RPMI7951 (cell line): ENCODE measurements at regions not wholly inside any gene's neighbourhood (a gene's known extent, or its start where the extent isn't known, plus 50 kb on each side); places are given as distances from the start of the nearest gene placed in this dataset.
"Not testable (repeated sequence)": the region's sequence is repeated elsewhere in the genome, so short reads cannot be mapped to it uniquely, and the experiment has no call there.

Experiments
- DNase-seq: peaks from one replicate; pipeline ENCODE4 v3.0.0-alpha.2; 2012; ENCODE audit warnings: low read depth

DNA sequence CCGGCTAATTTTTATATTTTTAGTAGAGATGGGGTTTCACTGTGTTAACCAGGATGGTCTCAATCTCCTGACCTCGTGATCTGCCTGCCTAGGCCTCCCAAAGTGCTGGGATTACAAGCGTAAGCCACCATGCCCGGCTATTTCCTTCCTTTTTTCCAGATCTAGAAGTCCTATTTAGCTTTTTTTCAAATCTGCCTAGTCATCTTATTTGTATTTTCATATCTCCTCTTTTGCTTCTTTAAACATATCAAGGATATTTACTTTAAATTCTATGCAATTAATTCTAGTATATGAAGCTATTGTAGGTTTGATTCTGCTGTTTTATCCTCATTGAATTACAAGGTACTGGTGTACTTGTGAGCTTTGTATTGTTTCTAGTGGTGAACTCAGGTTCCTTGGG is 119.1 kb downstream of the MACIR start:
- not testable (repeated sequence) for DNase-seq

DNA sequence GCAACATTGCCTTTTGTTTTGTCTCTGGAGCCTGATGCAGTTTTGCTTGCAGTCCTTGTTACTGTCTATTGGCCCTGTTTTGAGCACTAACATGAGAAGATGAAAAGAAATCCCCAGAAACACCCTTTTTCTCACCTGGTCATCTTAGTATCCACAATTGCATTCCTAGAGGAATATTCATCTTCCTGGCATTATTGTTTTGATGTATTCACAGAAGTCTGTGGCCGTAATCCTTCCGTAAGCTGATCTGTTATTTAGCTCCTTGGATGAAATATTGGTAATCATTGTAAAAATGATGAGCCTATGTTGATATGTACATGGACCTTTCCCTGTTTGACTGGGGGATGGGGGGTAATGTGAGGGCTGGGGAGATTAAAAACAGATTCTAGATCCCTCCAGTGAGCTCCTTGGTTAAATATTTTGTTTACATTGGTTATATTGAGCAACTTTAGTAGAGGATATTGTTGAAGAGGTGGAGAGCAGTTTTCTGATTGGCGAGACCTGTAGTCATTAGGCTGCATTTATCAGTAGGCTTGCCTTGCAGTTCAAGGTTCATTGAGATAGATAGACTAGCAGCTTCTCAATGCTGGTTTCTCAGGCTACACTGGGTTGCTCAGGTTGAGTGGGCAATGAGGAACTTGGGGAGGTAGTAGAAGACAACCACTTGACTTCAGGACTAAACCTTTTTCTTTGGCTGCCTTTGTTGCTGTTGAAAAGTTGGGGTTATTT is 117.5 kb downstream of the MACIR start:
- DNase-seq, result no peak

DNA sequence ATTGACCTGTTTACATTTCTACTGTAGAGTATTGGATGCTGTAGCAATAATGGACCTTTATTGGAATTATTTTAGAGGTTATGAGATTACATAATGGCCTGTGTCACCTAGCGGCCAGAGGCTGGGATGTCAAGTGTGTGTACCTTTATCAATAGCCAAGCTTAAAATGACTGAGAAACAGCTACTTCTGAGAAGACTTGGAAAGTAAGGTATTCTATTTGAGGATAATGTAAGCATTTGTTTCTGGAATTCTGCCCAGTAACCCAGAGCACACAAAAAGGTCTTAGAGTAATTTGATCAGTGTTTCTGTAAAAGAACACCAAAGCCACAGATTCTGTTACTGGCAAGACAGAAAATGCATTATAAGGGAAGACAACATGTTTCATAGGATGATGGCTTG is 116.8 kb downstream of the MACIR start:
- peak; percentile 37 for DNase-seq

DNA sequence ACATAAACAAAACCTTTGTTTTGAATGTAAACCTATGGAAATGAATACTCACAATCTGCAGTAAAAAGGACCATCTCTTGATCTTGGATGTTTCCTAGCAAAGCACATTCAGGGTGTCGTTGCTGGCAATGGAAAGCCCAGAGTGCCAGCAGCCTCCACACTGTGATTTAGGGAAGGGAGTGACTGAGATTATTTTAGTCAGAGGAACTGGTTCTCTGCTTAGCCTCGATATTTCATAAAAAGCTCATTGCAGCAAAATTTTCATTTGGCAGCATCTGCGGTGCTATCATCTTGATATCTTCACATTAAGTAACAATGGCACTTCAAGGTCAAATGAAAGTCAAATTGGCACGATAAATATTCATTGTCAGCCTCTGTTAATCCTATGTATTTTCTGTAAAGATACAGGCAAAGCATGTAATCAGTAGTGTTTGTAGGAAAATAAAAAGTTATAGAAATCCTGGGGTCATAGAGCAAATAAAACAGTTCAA is 116.0 kb downstream of the MACIR start:
- DNase-seq, result no peak

DNA sequence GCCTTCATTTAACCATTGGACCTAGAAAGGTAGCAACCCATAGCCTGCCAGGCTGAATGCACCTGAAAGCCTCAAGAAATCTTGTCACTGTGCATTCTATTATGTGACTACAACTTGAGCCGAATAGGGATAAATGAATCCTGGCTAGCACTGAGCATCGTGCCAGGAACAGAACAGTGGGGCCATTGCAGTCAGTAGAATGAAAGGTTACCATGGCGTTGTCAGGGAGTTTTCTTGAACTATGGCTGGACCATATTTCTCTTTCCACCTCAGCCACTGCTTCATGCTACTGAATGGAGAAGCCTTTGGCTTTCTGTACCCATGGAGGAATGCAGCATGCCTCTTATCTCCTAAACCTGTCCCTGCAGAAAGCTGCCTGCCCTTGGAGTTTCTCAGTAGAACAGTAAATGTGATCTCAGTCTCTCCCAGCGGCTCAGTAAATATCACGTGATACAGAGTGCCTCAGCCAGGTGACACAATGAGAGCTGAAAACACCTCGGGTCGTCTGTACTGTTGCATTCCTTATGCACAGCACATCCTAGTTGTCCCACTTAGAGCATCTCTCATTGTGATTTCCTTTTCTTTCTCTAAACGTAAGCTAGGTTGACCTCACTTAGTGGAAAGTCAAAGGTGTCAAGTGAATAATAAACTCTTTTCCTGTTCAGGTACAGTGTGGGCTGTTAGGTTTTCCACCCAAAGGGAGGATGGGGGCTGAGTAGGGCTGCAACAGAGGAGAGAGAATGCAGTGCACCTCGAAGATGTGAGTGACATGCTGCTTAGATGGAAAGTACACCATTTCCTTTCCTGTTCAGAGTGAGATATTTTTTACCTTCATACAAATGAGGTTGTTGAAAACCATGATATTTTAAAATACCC is 115.3 kb downstream of the MACIR start:
- DNase-seq, result no peak

DNA sequence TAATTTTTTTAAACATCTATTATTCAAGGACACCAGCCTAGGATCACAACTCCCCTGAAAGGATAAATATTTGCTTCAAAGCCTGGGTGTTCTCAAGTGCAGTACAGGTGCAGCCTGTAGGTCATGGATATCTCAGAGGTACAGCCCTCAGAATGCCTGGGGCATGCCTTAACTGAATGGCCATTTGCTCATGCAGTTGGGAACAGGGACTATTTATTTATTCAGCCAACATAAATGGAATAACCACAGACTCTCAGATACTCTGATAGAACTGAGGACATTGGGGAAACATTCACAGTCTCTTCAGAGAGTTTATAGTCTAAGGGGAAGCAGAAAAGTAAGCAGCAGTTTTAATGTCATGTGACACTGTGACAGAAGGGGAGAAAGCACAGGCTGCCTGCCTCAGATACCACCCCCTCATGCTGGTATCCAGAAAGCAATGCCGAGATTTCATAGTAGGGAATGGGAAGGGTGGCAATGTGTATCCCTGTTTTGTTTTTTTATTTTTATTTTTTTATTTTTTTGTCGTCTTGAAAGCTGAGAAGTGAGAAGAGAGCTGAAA is 112.6 kb downstream of the MACIR start:
- DNase-seq, result no peak

DNA sequence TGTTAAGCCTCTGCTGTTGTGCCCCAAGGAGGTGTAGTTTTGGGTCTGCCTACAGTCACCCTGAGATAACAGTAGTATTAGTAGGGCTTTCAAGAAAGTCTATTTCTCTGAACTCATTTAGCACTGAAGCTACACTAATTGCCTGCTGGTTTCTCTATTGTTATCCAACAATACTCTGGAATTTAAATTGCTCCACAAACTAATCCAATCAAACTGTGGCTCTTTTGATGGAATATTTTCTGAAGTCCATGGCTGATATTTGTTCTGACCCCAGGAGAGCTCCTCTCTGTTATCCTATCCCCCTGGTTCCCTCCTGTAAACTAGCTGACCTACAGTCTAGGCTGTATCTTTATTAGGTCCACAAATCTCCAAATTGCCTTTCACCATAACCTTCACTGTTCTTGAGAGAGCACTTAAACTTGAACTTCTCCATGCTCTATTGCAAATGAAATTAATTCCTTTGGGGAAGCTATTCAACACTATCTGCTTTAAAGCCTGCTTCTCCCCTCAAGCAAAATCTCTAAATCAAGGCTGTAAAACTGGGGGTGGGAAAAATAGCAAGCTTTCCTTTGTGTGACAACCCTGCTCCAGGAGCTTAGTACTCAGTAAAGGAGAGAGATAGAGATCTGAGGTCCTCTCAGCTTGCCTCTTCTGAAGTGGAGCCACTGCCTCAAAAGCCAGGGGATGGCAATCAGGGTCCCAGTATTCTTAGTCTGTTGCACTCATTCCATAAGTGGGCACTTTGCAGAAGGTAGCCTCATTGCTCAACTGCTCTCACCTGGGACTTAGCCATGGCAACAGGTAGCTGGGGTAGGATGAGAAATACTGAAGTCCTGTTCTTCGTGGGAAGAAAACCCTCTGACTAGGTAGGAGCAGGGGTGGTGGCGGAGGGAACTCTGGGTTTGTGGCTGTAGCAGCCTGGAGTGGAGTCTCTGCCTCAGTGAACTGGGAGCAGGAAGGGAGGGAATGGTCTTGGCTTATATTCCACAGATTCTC is 110.9 kb downstream of the MACIR start:
- DNase-seq, result no peak

DNA sequence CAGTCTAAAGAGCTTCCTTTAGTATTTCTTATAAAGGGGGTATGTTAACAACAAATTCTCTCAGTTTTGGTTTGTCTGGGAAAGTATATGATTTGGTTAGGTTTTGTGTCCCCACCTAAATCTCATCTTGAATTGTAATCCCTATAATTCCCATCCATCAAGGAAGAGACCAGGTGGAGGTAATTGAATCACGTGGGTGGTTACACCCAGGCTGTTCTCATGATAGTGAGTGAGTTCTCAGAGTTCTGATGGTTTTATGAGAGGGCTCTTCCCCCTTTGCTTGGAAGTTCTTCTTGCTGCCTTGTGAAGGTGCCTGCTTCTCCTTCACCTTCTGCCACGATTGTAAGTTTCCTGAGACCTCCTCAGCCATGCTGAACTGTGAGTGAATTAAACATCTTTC is 109.1 kb downstream of the MACIR start:
- no peak for DNase-seq

DNA sequence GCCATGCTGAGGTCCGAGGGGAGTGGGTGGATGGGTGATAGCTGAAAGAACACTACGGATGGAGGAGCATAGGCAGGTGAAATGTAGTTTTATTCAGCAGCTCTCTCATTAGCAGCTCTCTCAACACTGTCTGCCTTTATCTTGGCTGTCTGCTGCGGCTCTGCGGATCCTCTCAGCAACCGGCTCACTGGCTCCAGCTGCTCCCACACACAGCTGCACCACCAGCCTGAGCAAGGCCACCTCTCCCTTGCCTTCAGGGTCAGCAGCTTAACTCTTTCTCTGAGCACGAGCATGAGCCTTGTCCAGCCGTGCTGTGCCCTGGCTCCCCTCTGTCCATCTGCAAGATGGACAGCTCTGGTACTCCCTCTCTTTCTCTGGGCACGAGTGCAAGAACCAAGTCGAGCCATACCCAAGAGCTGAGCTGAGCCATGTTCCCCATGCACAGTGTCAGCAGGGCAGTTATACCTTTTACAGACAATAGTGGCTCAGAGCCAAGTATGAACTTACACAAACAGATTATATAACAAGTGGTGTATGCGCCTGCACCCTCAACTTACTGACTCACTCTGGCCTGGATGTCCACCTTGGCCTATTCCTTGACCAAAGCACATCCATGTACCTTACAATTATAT is 108.5 kb downstream of the MACIR start:
- DNase-seq, result no peak

DNA sequence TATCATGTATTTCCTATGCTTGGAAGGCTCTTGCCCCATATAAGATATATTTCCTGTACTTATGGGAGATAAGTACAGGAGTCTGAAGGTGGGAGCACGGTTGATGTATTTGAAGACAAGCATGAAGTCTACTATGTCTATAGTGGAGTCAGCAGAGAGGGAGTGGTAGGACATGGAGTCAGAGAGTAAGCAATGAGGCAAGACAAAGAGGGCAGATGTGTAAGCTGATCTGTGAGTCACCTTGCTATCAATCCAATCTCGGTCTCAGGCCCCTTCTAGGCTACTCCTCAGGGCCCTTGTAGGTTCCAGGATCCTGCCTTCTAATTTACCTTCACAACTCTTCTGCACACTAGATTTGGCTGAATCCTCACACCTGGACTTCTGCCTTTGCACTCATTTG is 105.5 kb downstream of the MACIR start:
- peak; percentile 6 for DNase-seq

DNA sequence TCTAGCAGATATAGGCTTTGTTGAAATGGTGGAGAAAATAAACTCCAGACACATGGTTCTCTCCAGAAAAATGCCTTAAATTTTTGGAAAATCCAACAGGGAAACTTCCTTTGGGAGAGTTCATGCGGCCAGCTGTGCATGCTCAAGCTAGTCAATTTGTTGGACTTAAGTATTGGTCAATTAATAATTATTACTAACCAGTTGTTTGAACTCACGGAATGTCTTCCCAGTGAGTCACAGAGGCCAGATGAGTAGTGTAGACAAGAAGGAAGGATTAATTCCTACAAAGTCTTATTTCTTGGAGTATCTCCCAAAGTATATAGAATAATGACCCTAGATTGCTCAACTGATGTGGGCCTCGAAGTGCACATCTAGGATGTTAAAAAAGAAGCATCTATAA is 103.6 kb downstream of the MACIR start:
- DNase-seq, result no peak

DNA sequence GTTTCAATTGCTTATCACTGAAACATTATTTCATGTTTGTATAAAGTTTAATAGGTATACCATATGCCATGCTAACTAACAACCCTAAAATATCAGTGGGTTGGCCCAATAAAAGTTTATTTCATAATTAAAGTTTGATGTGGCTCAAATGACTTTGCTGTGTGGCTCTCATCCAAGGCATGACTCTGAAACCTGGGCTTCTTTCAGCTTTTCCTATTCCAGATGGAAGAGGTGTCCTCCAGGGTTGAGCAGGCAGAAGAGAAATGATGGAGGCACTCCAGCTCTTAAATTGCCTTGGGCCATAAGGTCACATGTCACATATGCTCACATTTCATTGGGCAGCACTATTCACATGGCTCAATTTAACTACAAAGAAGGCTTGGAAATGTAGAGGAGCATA is 101.9 kb downstream of the MACIR start:
- no peak for DNase-seq

DNA sequence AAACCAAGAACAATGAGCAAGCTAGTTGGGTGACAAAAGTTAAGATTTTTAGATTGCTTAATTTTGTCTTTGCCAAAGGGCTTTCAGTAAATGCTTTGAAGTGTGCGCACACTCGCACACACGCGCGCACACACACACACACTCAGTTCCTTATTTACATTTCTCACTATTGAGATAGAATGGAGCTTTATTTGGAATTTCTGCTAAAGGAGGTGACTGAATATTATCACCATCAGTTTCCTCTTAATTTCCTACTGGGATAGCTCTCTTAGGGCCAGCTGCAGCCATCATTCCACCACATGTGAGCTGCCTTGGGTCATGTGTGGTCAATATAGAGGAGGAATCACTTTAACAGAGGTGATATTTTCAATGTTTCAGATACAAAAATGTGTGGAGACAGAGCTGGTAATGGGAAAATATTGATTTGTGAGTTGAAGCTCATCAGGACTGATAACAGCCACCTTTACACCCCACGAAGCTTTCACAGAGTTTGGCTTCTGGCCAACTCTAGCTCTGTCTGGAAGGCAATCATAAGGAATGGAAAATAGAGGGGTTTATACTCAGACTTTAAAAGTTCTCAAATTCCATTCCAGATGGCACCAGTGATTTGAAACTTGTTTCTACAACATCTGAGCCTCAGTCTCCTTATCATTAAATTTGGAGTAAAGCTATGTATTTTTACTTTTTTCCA is 99.9 kb downstream of the MACIR start:
- DNase-seq, result no peak

DNA sequence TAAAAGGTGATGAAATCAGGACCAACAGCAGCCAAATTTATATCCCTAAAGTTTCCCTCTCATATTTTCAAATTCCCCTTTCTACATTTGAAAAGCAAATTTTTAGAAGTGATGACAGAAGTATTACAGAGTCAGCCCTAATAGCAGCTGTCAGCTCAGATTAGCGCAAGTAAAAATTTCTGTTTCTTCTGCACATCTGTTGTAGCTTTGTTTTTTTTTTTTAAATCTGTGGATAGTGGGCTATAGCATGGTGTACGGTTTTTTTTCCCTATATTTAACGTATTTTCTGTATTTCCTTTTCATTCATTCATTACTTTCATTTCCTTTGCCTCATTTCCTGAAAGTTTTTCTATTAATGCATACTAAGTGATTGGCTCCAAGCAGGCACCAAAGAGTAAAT is 99.1 kb downstream of the MACIR start:
- no peak for DNase-seq

DNA sequence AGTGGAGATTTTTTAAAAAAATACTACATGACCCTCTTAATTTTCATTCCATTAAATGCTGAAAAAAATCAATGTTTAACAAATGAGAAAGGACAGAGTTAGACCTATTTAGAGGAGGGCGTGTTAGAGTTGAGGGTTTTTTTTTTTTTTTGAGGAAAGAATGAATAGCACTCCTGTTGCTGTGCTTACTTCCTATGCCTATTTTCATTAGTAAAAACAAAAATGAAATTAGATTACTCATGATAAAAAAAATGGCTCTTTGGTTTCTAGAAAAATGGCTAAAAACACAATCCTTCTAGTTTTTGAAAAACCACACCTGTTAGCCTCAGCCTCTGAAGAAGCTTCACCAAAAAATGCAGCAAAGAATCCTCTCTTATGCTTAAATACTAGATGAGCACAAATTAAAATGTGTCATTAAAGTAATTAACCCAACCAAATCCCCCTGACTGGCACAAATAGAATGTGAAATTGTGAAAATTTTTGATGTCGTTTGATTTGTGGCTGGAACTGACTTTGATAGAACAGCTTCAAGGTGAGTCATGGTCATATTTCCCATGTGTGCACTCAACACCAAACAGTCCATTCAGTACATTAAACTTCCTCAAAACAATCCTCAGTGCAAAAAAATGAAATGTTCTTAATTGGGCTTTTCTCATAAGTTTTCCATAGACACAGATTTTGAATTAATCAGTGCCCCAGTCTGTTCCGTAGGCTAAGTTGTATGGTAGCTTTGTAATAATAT is 98.0 kb downstream of the MACIR start:
- DNase-seq, result no peak

DNA sequence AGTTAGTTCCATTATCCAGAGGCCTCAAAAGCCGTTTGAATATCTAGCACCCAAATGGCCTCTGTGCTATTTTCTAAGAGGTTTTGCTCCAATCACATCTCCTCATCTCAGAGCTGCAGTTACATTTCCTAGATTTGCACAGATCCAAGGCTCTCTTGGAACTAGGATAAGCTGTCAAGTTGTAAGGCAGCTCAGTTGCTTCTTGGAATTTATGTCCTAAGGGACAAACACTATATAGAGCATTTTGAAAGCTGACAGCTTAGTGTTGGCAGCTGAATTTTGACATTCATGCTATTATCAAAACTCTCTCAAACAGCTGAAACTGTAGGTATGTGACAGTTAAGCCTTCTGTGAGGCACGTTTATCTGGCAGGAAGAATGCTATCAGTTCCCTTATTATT is 97.0 kb downstream of the MACIR start:
- no peak for DNase-seq

DNA sequence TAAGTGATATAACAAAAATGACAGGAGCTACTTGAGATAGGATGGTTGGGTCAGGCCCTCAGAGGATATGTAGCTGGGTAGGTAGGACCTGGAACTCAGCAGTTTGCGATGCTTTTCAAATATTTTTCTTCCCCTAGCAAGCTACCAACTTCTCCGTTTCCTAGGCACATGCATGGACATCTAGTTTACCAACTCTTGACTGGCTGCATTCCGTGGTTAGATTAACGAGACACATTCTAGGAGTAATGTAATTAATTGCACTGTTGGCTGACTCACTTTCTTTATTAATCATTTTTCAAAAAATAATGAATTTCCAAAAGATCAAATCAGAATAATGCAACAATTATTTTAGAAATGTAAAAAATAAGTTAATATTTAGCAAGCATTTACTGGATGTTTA is 95.9 kb downstream of the MACIR start:
- DNase-seq, result no peak

DNA sequence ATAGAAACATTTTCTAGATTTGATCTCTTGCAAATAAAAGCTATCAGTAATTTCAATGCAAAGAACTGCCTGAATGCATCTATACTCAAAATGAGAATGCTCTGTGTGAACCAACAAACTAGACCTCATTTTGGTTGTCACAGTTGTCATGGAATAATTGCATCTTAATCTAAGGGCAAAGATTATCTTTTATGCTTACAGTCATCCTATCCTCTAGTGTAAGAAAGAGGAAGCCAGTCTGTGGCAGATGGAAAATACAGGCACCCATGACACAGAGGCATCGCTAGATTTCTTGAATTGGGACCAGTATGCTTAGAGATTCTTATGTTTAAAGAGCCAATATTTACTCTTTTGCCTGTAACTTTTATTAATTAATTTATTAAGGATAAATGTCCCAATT is 95.0 kb downstream of the MACIR start:
- no peak for DNase-seq

DNA sequence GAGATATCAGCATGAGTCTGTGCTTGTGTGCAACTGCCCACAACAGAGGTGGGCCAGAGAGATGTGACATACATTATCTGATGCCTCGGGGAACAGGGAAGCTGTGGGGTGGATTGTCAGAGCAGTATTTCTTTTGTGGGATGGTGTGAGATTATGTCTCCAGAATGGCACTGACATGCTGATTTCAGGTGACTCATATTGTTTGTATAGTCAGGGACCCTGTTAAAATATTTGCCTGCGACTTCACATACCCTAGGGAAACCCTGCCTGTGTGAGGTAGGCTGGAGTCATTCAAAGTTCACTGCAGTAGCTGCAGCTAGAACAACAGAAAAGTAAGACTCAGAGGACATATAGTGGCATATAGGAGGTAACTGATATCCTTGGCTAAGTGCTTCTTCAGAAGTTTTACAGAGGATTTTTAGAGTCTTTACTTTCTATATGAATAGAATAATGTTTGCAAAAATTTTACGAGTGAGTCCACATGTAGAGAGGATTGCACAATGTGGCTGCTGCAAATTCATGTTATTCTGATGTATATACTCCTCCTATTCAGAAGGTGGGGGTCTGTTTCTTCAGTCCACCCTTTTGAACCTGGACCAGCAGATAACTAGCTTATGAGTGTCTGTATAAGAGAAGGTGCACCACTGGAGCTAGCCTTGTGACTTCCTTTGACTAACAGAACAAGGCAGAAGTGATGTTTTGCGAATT is 89.3 kb downstream of the MACIR start:
- DNase-seq, result peak; percentile 2
